ENCODE measurements at regions not wholly inside any gene's neighbourhood (a gene's known extent, or its start where the extent isn't known, plus 50 kb on each side); places are given as distances from the start of the nearest gene placed in this dataset.

GRCh38 chr15:29432191-29433049 lies 162.8 kb upstream of the NSMCE3 start:
- TF ChIP-seq, protein P1, sequence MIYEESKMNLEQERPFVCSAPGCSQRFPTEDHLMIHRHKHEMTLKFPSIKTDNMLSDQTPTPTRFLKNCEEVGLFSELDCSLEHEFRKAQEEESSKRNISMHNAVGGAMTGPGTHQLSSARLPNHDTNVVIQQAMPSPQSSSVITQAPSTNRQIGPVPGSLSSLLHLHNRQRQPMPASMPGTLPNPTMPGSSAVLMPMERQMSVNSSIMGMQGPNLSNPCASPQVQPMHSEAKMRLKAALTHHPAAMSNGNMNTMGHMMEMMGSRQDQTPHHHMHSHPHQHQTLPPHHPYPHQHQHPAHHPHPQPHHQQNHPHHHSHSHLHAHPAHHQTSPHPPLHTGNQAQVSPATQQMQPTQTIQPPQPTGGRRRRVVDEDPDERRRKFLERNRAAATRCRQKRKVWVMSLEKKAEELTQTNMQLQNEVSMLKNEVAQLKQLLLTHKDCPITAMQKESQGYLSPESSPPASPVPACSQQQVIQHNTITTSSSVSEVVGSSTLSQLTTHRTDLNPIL (CRISPR knock-in tag; IDR thresholded peaks at IDR 0.05; ENCODE audit: low read depth): no peak
- TF ChIP-seq TOX (CRISPR knock-in tag; IDR thresholded peaks at IDR 0.05; ENCODE audit: borderline replicate concordance): no peak
- TF ChIP-seq PPARA (CRISPR knock-in tag; IDR thresholded peaks at IDR 0.05; ENCODE audit: borderline replicate concordance): no peak
- TF ChIP-seq, protein P2, sequence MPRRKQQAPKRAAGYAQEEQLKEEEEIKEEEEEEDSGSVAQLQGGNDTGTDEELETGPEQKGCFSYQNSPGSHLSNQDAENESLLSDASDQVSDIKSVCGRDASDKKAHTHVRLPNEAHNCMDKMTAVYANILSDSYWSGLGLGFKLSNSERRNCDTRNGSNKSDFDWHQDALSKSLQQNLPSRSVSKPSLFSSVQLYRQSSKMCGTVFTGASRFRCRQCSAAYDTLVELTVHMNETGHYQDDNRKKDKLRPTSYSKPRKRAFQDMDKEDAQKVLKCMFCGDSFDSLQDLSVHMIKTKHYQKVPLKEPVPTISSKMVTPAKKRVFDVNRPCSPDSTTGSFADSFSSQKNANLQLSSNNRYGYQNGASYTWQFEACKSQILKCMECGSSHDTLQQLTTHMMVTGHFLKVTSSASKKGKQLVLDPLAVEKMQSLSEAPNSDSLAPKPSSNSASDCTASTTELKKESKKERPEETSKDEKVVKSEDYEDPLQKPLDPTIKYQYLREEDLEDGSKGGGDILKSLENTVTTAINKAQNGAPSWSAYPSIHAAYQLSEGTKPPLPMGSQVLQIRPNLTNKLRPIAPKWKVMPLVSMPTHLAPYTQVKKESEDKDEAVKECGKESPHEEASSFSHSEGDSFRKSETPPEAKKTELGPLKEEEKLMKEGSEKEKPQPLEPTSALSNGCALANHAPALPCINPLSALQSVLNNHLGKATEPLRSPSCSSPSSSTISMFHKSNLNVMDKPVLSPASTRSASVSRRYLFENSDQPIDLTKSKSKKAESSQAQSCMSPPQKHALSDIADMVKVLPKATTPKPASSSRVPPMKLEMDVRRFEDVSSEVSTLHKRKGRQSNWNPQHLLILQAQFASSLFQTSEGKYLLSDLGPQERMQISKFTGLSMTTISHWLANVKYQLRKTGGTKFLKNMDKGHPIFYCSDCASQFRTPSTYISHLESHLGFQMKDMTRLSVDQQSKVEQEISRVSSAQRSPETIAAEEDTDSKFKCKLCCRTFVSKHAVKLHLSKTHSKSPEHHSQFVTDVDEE (CRISPR knock-in tag; IDR thresholded peaks at IDR 0.05): no peak
- TF ChIP-seq OSR1 (CRISPR knock-in tag; IDR thresholded peaks at IDR 0.05): no peak
- no peak for ATAC-seq

GRCh38 chr15:29430831-29431230 lies 161.2 kb upstream of the NSMCE3 start:
- no peak for TF ChIP-seq GLIS3 (CRISPR knock-in tag; IDR thresholded peaks at IDR 0.05)
- TF ChIP-seq BACH2 (CRISPR knock-in tag; IDR thresholded peaks at IDR 0.05; ENCODE audit: borderline replicate concordance): no peak
- TF ChIP-seq, protein P1 (CRISPR knock-in tag; IDR thresholded peaks at IDR 0.05; ENCODE audit: low read depth): no peak
- no peak for TF ChIP-seq ARNTL (CRISPR knock-in tag; IDR thresholded peaks at IDR 0.05; ENCODE audit: borderline replicate concordance, low read depth)
- no peak for TF ChIP-seq ZFP3 (CRISPR knock-in tag; IDR thresholded peaks at IDR 0.05)
- TF ChIP-seq ESRRG (CRISPR knock-in tag; IDR thresholded peaks at IDR 0.05): no peak
- no peak for TF ChIP-seq TOX (CRISPR knock-in tag; IDR thresholded peaks at IDR 0.05; ENCODE audit: borderline replicate concordance)
- TF ChIP-seq RARB (CRISPR knock-in tag; IDR thresholded peaks at IDR 0.05): no peak
- TF ChIP-seq PATZ1 (CRISPR knock-in tag; IDR thresholded peaks at IDR 0.05; ENCODE audit: borderline replicate concordance): no peak
- no peak for TF ChIP-seq SNAI2 (CRISPR knock-in tag; IDR thresholded peaks at IDR 0.05)
- TF ChIP-seq ZNF70 (CRISPR knock-in tag; IDR thresholded peaks at IDR 0.05): no peak
- no peak for TF ChIP-seq ZNF565 (CRISPR knock-in tag; conservative IDR thresholded peaks at IDR 0.05; ENCODE audit: low read depth)
- ATAC-seq: no peak

DNA sequence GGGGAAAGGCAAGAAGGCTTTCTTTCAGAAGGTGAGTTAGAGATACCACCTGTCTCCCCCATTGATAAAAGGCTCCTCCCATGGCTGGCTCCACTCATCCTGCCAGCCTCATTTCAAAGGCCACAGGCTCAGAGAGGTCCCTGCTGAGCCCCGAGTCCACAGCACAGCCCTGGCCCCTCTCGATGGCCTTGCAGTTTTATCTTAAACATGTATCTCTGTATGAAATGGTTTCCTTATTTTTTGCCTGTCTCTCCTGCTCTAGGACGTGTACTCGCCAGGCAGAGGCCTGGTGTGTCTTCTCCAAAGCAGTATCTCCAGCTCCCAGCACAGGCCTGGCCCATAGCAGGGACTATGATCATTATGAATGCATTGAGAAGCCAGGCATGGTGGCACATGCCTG lies 160.5 kb upstream of the NSMCE3 start:
- ATAC-seq: no peak
- TF ChIP-seq ARNTL (CRISPR knock-in tag; IDR thresholded peaks at IDR 0.05; ENCODE audit: borderline replicate concordance, low read depth): no peak
- no peak for TF ChIP-seq POU6F1 (CRISPR knock-in tag; IDR thresholded peaks at IDR 0.05; ENCODE audit: borderline replicate concordance, low read depth)
- no peak for TF ChIP-seq ZNF8 (CRISPR knock-in tag; IDR thresholded peaks at IDR 0.05)
- no peak for TF ChIP-seq SNAI2 (CRISPR knock-in tag; IDR thresholded peaks at IDR 0.05)
- TF ChIP-seq ISL1 (CRISPR knock-in tag; IDR thresholded peaks at IDR 0.05): no peak
- no peak for TF ChIP-seq BACH2 (CRISPR knock-in tag; IDR thresholded peaks at IDR 0.05; ENCODE audit: borderline replicate concordance)
- TF ChIP-seq, protein P2 (CRISPR knock-in tag; IDR thresholded peaks at IDR 0.05): no peak
- TF ChIP-seq ZFP30 (CRISPR knock-in tag; IDR thresholded peaks at IDR 0.05): no peak
- no peak for TF ChIP-seq ZC3H10 (CRISPR knock-in tag; IDR thresholded peaks at IDR 0.05)

Data from SK-N-SH treated with all-trans-retinoic acid at 6 μM for 48 hours (cell line).